ENCODE measurements at regions not wholly inside any gene's neighbourhood (a gene's known extent, or its start where the extent isn't known, plus 50 kb on each side); places are given as distances from the start of the nearest gene placed in this dataset.

- no peak overlapping the region for H3K27ac ChIP-seq
- H3K36me3 ChIP-seq (ENCODE audit: insufficient read depth): no peaks in the 10 kb centered on the region
- no peaks in the 10 kb centered on the region for H3K79me2 ChIP-seq (ENCODE audit: insufficient read depth, low read depth)
- H4K20me1 ChIP-seq (ENCODE audit: insufficient read depth): no peaks in the 10 kb centered on the region
- H3K4me2 ChIP-seq: no peak overlapping the region
- no peaks in the 10 kb centered on the region for H3K4me1 ChIP-seq (ENCODE audit: low read depth, poor library complexity, severe bottlenecking)
- H3K9ac ChIP-seq: no peak overlapping the region
- no peak overlapping the region for H2AFZ ChIP-seq (ENCODE audit: low read depth)
- TF ChIP-seq CTCF (conservative IDR thresholded peaks at IDR 0.05; ENCODE audit: low read depth, low read length): no peak
- no peaks in the 10 kb centered on the region for H3K27me3 ChIP-seq (ENCODE audit: insufficient read depth, low read depth)
- no peak overlapping the region for H3K4me3 ChIP-seq (IDR thresholded peaks at IDR 0.05; ENCODE audit: insufficient read depth, low read depth, low read length)
Measured at GRCh38 chr13:38044067-38044466, 174.5 kb upstream of the TRPC4 start.

GRCh38 chr13:38042771-38043170, 173.2 kb upstream of the TRPC4 start:
- no peak overlapping the region for H2AFZ ChIP-seq (ENCODE audit: low read depth)
- no peaks in the 10 kb centered on the region for H3K36me3 ChIP-seq (ENCODE audit: insufficient read depth)
- H3K27me3 ChIP-seq (ENCODE audit: insufficient read depth, low read depth): no peaks in the 10 kb centered on the region
- H3K4me3 ChIP-seq (IDR thresholded peaks at IDR 0.05; ENCODE audit: insufficient read depth, low read depth, low read length): no peak overlapping the region
- H3K79me2 ChIP-seq (ENCODE audit: insufficient read depth, low read depth): no peaks in the 10 kb centered on the region
- no peak for TF ChIP-seq CTCF (conservative IDR thresholded peaks at IDR 0.05; ENCODE audit: low read depth, low read length)
- H3K9ac ChIP-seq: no peak overlapping the region
- H4K20me1 ChIP-seq (ENCODE audit: insufficient read depth): no peaks in the 10 kb centered on the region
- no peak overlapping the region for H3K27ac ChIP-seq
- H3K4me1 ChIP-seq (ENCODE audit: low read depth, poor library complexity, severe bottlenecking): no peaks in the 10 kb centered on the region
- no peak overlapping the region for H3K4me2 ChIP-seq

- H3K27ac ChIP-seq: no peak overlapping the region
- no peaks in the 10 kb centered on the region for H3K4me1 ChIP-seq (ENCODE audit: low read depth, poor library complexity, severe bottlenecking)
- no peak overlapping the region for H3K4me3 ChIP-seq (IDR thresholded peaks at IDR 0.05; ENCODE audit: insufficient read depth, low read depth, low read length)
- H3K36me3 ChIP-seq (ENCODE audit: insufficient read depth): no peaks in the 10 kb centered on the region
- no peak overlapping the region for H2AFZ ChIP-seq (ENCODE audit: low read depth)
- TF ChIP-seq CTCF (conservative IDR thresholded peaks at IDR 0.05; ENCODE audit: low read depth, low read length): no peak
- H4K20me1 ChIP-seq (ENCODE audit: insufficient read depth): no peaks in the 10 kb centered on the region
- H3K79me2 ChIP-seq (ENCODE audit: insufficient read depth, low read depth): no peaks in the 10 kb centered on the region
- no peak overlapping the region for H3K4me2 ChIP-seq
- H3K9ac ChIP-seq: no peak overlapping the region
- no peaks in the 10 kb centered on the region for H3K27me3 ChIP-seq (ENCODE audit: insufficient read depth, low read depth)
Measured at GRCh38 chr13:38024431-38024830, 154.9 kb upstream of the TRPC4 start.

GRCh38 chr13:38017320-38017719, 147.7 kb upstream of the TRPC4 start:
- no peak overlapping the region for H3K4me2 ChIP-seq
- no peaks in the 10 kb centered on the region for H3K36me3 ChIP-seq (ENCODE audit: insufficient read depth)
- no peak for TF ChIP-seq CTCF (conservative IDR thresholded peaks at IDR 0.05; ENCODE audit: low read depth, low read length)
- H3K4me1 ChIP-seq (ENCODE audit: low read depth, poor library complexity, severe bottlenecking): no peaks in the 10 kb centered on the region
- no peak overlapping the region for H3K27ac ChIP-seq
- no peak overlapping the region for H2AFZ ChIP-seq (ENCODE audit: low read depth)
- no peak overlapping the region for H3K4me3 ChIP-seq (IDR thresholded peaks at IDR 0.05; ENCODE audit: insufficient read depth, low read depth, low read length)
- H3K27me3 ChIP-seq (ENCODE audit: insufficient read depth, low read depth): no peaks in the 10 kb centered on the region
- H3K79me2 ChIP-seq (ENCODE audit: insufficient read depth, low read depth): no peaks in the 10 kb centered on the region
- no peak overlapping the region for H3K9ac ChIP-seq
- no peaks in the 10 kb centered on the region for H4K20me1 ChIP-seq (ENCODE audit: insufficient read depth)

- Histone ChIP-seq H3K4me2 (no peak overlapping the region), H3K27me3 (ENCODE audit: insufficient read depth, low read depth) (no peaks in the 10 kb centered on the region), H3K9ac (no peak overlapping the region), H3K4me3 (IDR thresholded peaks at IDR 0.05; ENCODE audit: insufficient read depth, low read depth, low read length) (no peak overlapping the region), H3K79me2 (ENCODE audit: insufficient read depth, low read depth) (no peaks in the 10 kb centered on the region), H3K36me3 (ENCODE audit: insufficient read depth) (no peaks in the 10 kb centered on the region), H3K4me1 (ENCODE audit: low read depth, poor library complexity, severe bottlenecking) (no peaks in the 10 kb centered on the region), H3K27ac (no peak overlapping the region), H2AFZ (ENCODE audit: low read depth) (no peak overlapping the region), H4K20me1 (ENCODE audit: insufficient read depth) (no peaks in the 10 kb centered on the region)
- no peak for TF ChIP-seq CTCF (conservative IDR thresholded peaks at IDR 0.05; ENCODE audit: low read depth, low read length)
Measured at GRCh38 chr13:38013676-38014075, 144.1 kb upstream of the TRPC4 start.
